Glutamatergic neuron (in vitro differentiated cells): ENCODE measurements at regions not wholly inside any gene's neighbourhood (a gene's known extent, or its start where the extent isn't known, plus 50 kb on each side); places are given as distances from the start of the nearest gene placed in this dataset.
A peak's percentile ranks its signal among the peaks of the same experiment; 100 is the strongest.
"Not testable (repeated sequence)": the region's sequence is repeated elsewhere in the genome, so short reads cannot be mapped to it uniquely, and the experiment has no call there.

ENCODE experiments used
- DNase-seq: peaks from one replicate; pipeline ENCODE4 v3.0.0; 2022
- H3K27ac Mint-ChIP-seq: one replicate; pipeline ENCODE4 v1.8.0; 2020; ENCODE audit warnings: mild to moderate bottlenecking, mixed read lengths, inconsistent platforms; ENCODE audit not compliant: unreplicated experiment
- H3K27me3 Mint-ChIP-seq: one replicate; pipeline ENCODE4 v1.8.0; 2020; ENCODE audit warnings: mild to moderate bottlenecking, moderate library complexity, mixed read lengths, inconsistent platforms; ENCODE audit not compliant: unreplicated experiment
- H3K36me3 Mint-ChIP-seq: one replicate; pipeline ENCODE4 v1.8.0; 2020; ENCODE audit warnings: mild to moderate bottlenecking, mixed read lengths, inconsistent platforms; ENCODE audit not compliant: unreplicated experiment
- H3K4me1 Mint-ChIP-seq: one replicate; pipeline ENCODE4 v1.8.0; 2020; ENCODE audit warnings: mild to moderate bottlenecking, low read depth, mixed read lengths, inconsistent platforms; ENCODE audit not compliant: unreplicated experiment
- H3K4me3 Mint-ChIP-seq: one replicate; pipeline ENCODE4 v1.8.0; 2020; ENCODE audit warnings: mild to moderate bottlenecking, mixed read lengths, inconsistent platforms; ENCODE audit not compliant: unreplicated experiment
- H3K9me3 Mint-ChIP-seq: one replicate; pipeline ENCODE4 v1.8.0; 2020; ENCODE audit warnings: mild to moderate bottlenecking, moderate library complexity, mixed read lengths, inconsistent platforms; ENCODE audit not compliant: unreplicated experiment
- TF ChIP-seq, protein P1 (sequence below): fragments of 200-600 bp; sonication (generic); IDR thresholded peaks from one replicate; pipeline ENCODE4 v1.5.0; 2021; ENCODE audit not compliant: partially characterized antibody, unreplicated experiment

DNA sequence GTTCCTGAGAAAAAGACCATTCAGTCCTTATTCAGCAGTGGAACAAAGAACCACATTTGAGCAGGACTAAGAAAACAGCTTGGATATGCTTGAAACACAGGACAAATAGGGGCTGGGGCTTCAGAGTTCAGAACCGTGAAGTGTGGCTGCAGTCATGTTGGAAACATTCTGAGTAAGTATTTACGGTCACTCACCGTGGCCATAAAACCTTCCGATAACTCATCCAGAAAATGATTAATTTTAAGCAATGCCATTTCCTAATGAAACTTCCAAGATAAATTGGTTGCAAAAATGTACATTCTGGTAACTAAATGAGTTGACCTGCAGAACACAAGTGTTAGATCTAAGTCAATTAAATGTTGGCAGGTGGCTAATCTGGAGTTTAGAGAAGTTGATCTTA lies 279.2 kb downstream of the CXCL12 start:
- Mint-ChIP-seq H3K27me3 (peaks cover 3% of the 10 kb centered on the region), H3K36me3 (no peaks in the 10 kb centered on the region), H3K9me3 (no peaks in the 10 kb centered on the region), H3K4me3 (no peak overlapping the region), H3K27ac (no peak overlapping the region), H3K4me1 (peaks cover 6% of the 10 kb centered on the region)
- DNase-seq: no peak
- TF ChIP-seq, protein P1, sequence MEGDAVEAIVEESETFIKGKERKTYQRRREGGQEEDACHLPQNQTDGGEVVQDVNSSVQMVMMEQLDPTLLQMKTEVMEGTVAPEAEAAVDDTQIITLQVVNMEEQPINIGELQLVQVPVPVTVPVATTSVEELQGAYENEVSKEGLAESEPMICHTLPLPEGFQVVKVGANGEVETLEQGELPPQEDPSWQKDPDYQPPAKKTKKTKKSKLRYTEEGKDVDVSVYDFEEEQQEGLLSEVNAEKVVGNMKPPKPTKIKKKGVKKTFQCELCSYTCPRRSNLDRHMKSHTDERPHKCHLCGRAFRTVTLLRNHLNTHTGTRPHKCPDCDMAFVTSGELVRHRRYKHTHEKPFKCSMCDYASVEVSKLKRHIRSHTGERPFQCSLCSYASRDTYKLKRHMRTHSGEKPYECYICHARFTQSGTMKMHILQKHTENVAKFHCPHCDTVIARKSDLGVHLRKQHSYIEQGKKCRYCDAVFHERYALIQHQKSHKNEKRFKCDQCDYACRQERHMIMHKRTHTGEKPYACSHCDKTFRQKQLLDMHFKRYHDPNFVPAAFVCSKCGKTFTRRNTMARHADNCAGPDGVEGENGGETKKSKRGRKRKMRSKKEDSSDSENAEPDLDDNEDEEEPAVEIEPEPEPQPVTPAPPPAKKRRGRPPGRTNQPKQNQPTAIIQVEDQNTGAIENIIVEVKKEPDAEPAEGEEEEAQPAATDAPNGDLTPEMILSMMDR: no peak

DNA sequence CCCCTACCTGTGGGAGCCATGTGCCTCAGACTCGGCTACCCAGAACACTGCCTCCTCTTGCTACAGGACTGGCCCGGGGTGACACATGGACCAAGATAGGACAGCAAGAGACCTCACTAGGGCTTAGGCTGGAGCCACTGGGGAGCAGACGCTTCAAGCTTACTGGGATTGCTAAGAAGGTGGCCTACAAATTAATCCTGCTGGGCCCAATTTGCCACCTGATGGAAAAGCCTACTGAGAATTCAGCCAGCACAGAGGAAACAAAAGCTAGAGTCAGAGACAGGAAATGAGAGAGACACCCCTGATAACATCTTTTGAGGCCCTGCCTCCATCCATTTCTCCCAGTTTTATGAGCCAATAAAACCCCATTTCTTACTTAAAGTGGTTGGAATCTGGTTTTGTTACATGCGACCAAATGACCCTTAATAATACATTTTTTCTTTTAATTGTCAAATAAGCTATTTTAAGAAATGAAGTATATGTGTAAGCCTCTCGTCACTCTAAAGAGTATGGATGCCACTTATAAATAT lies 282.1 kb downstream of the CXCL12 start:
- no peak for DNase-seq
- Mint-ChIP-seq H3K4me1 (peaks cover 6% of the 10 kb centered on the region), H3K27ac (no peak overlapping the region), H3K36me3 (no peaks in the 10 kb centered on the region), H3K4me3 (no peak overlapping the region), H3K27me3 (peaks cover 3% of the 10 kb centered on the region), H3K9me3 (no peaks in the 10 kb centered on the region)
- TF ChIP-seq, protein P1: no peak

DNA sequence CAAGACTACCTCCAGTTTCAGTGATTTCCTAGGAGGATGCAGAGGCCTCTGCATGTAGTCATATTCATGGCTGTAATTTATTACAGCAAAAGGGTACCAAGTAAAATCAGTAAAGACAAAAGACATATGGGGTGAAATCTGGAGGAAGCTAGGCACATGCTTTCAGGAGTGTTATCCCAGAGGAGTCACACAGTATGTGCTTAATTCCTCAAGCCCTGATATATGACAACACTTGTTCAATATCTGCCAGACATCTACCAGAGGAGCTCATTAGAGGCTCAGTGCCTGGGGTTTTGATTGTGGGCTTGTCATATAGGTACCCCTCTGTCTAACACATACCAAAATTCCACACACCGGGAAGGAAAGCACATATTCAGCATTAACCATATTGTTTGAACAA lies 283.8 kb downstream of the CXCL12 start:
- peaks cover 3% of the 10 kb centered on the region for H3K27me3 Mint-ChIP-seq
- H3K4me3 Mint-ChIP-seq: no peak overlapping the region
- DNase-seq: no peak
- peak overlapping the region; percentile 50 for H3K27ac Mint-ChIP-seq
- H3K4me1 Mint-ChIP-seq: peaks cover 6% of the 10 kb centered on the region
- peaks cover 7% of the 10 kb centered on the region for H3K9me3 Mint-ChIP-seq
- no peaks in the 10 kb centered on the region for H3K36me3 Mint-ChIP-seq
- TF ChIP-seq, protein P1: no peak

DNA sequence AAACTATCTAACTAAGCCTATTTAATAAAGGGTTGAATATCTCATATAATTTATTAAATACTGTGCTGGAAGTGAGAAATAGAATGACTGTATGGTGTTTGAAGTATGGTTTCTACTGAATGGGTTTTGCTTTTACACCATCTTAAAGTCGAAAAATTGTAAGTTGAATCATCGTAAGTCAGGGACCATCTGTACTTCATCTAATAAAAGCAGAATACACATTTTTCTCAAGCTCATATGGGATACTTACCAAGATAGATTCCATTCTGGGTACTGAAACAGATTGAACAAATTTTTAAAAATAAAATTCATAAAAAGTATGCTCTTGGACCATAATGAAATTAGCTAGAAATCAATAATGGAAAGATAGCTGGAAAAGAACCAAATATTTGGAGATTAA lies 285.4 kb downstream of the CXCL12 start:
- Mint-ChIP-seq H3K9me3 (peaks cover 11% of the 10 kb centered on the region), H3K4me1 (peaks cover 6% of the 10 kb centered on the region), H3K27me3 (peaks cover 3% of the 10 kb centered on the region), H3K36me3 (peaks cover 5% of the 10 kb centered on the region), H3K27ac (no peak overlapping the region), H3K4me3 (no peak overlapping the region)
- TF ChIP-seq, protein P1: no peak
- DNase-seq: no peak

DNA sequence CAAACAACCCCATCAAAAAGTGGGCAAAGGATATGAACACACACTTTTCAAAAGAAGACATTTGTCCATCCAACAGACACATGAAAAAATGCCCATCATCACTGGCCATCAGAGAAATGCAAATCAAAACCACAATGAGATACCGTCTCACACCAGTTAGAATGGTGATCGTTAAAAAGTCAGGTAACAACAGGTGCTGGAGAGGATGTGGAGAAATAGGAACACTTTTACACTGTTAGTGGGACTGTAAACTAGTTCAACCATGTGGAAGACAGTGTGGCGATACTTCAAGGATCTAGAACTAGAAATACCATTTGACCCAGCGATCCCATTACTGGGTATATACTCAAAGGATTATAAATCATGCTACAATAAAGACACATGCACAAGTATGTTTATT lies 288.7 kb downstream of the CXCL12 start:
- not testable (repeated sequence) for H3K4me1 Mint-ChIP-seq, H3K27ac Mint-ChIP-seq

More for the DNA sequence above, 288.7 kb downstream of the CXCL12 start:
- not testable (repeated sequence) for H3K4me3 Mint-ChIP-seq, H3K27me3 Mint-ChIP-seq, DNase-seq
- peaks cover 11% of the 10 kb centered on the region for H3K36me3 Mint-ChIP-seq
- H3K9me3 Mint-ChIP-seq: peaks cover 11% of the 10 kb centered on the region
